Skin of body (tissue), 1 donor: ENCODE measurements at regions not wholly inside any gene's neighbourhood (a gene's known extent, or its start where the extent isn't known, plus 50 kb on each side); places are given as distances from the start of the nearest gene placed in this dataset.
"Not testable (repeated sequence)": the region's sequence is repeated elsewhere in the genome, so short reads cannot be mapped to it uniquely, and the experiment has no call there.

ENCODE experiments used
- DNase-seq: peaks from one replicate; lab custom pipeline; 2025; lab: John Stamatoyannopoulos, UW

DNA sequence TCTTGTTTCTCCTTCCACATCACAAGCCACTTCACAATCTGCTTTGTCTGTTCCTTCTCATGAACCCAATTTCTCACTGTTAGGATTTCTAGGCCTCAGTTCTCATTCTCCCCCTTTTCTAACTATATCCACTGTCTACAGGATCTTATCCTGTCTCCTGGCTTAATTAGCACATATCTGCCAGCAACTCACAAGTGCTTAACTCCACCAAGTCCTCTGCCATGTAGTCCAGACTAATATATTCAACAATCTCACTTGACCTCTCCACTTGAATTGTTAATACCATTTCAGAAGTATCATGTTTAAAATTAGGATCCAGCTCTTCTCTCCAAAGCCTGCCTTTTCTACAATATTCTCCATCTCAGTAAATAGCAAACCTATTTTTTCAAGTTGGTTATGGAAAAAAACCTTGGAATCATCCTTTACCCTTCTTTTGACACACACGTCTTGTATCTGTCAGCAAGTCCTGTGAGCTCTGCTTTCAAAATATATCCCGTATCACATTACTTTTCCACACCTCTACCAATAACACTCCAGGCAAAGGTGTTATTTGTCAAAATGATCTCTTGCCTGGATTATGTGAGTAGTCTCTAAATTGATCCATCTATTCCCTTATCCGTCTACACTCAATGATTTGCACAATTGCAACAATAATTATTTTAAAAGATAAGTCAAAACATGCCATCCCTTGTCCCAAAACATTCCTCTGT, 127.2 kb upstream of the SLIT2 start:
- DNase-seq: no peak

DNA sequence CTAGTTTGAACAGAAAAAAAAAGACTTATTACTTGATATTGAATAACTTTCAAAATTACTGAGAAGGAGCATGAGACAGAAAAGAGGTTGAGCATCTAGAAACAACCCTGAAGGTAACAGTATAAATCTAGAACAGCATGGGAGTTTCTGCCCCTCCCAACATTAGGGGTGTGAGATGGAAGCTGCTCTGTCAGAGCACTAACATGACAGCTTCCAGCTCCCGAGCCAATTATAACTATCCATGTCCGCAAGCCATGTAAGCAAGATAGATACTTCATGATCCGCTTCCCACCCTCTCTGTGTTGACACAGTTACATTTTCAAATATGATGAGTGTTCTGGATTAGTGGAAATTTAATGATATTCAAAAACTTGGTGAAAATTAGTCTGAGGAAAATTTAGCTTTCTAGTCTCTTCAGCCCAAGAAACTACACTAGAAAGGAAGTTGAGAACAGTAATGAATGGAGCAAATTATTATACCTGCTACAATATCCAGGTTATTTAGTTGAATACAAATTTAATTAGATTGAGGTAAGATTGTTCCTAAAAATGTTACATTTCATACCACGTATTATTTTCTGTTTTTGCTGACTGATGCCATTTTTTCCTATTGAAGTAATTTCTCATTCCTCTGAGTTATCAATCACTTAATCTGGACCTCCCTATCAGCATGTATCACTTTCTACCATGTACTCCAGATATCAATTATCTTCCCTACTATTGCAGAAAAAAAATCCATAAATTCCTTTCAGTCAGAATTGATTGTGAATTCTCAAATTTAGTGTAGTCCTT, 129.3 kb upstream of the SLIT2 start:
- DNase-seq: no peak

- no peak for DNase-seq
These were observed 132.6 kb upstream of the SLIT2 start for GRCh38 chr4:20119141-20119540.

DNA sequence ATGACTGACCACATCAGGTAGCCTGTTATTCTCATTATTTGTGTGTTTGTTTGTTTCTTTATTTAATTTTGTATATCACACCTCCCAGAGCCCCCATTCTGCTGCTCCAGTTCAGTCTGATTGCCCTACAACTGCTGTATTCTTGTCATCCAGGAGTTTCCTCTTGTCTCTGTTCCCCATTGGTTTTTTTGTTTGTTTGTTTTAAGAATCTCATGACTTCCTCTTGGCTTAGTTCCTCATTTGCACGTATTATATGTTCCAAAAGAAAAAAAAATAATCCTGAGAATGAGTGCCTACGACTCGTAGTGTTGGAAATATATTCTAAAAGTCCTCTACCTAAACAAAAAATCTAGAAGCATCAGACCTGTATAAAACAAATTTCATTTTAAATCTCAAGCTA, 142.3 kb upstream of the SLIT2 start:
- DNase-seq: no peak

GRCh38 chr4:20106921-20107320, 144.8 kb upstream of the SLIT2 start:
- DNase-seq: no peak

GRCh38 chr4:20101831-20102230, 149.9 kb upstream of the SLIT2 start:
- no peak for DNase-seq

DNA sequence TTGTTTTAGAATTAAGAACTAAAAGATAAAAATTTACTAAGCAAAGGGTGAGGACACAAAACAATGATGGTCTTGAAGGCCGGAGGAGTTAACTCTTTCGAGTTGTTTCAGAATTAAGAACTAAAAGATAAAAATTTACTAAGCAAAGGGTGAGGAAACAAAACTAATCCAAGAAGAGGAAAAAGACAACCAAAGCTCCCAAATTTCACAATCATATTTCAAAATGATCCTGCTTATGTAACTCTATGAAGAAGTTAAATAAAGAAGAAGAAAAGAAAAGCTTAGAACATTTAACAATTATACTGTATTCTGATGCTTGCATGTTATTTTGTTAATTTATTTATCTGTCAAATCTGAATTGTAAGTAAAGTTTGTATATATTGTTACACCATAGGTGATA, 154.8 kb upstream of the SLIT2 start:
- DNase-seq: no peak

DNA sequence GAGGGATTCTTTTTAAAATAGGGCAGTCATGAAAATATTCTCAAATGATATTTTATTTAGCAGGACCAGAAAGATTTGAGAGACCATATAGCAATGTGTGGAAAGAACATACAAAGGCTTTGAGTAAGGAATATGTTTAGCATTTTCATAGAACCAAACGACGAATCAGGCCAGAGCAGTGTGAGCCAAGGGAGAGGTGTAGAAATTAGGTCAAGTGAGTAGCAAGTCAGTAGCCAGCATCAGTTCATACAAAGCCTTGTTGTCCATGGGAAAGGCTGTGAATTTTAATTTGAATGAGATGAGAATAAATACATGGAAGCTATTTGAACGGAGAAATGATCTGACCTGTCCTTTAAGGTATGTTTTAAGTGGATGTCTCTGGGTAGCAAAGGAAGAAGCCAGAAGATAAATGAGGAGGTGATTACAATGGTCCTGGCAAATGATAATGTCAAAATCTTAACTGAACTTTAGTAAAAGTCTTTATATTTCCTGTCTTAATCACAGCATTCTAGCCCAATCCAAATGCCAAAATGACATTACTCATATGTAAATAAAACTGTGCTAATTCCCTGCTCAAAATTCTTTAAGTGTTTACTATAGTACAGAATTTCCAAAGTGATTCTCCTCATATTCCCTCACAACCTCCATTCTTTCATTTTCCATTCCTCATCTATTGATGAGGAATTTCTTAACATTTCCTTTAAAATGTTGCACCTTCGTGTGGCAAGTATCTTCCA, 155.7 kb upstream of the SLIT2 start:
- DNase-seq: no peak

DNA sequence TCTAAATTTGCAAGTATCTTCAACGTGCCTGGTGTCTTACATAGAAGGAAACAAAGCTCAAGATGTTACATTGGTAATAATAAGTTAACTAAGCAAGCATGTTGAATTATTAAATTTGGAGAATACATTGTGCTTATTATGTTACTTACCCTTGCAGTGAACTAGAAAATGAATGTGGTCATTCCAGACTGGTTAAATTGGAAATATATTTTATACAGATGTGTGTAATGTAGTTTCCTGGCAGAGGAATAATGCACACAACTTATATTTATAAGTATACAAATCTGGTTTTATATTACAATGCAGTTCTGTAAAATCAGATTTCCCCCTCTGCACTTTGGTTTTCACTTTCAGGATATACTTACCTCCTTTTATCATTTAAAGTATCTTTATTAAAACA, 159.9 kb upstream of the SLIT2 start:
- DNase-seq: no peak

- DNase-seq: no peak
These were observed 164.2 kb upstream of the SLIT2 start for GRCh38 chr4:20087522-20087911.

GRCh38 chr4:20086799-20087521, 164.7 kb upstream of the SLIT2 start:
- no peak for DNase-seq

- peak; percentile 43 for DNase-seq
These were observed 165.5 kb upstream of the SLIT2 start for GRCh38 chr4:20086067-20086798.

- no peak for DNase-seq
These were observed 166.1 kb upstream of the SLIT2 start for GRCh38 chr4:20085653-20086052.

- DNase-seq: no peak
These were observed 166.5 kb upstream of the SLIT2 start for GRCh38 chr4:20085156-20085555.

GRCh38 chr4:20084488-20084887, 167.2 kb upstream of the SLIT2 start:
- DNase-seq: no peak

- no peak for DNase-seq
These were observed 173.1 kb upstream of the SLIT2 start for GRCh38 chr4:20078644-20079043.

- no peak for DNase-seq
These were observed 176.3 kb upstream of the SLIT2 start for GRCh38 chr4:20075248-20075871.

DNA sequence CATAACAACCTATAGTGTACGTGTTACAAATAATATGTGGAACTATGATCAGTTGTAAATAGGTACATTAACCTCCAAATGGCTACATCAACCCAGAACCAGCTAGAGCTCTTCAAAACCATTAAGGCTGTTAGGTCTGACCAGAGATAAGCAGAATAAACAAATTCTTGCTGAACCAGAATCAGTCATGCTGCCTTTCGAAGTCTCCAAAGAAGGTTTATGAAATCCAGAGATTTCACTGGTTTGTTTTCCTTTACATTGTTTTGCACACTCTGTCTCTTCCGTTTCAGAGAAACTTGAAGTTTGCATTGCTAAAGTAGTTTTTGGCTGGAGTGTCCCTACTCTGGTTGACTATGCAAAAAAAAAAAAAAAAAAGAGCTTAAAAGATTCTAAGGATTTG, 177.3 kb upstream of the SLIT2 start:
- DNase-seq: no peak

DNA sequence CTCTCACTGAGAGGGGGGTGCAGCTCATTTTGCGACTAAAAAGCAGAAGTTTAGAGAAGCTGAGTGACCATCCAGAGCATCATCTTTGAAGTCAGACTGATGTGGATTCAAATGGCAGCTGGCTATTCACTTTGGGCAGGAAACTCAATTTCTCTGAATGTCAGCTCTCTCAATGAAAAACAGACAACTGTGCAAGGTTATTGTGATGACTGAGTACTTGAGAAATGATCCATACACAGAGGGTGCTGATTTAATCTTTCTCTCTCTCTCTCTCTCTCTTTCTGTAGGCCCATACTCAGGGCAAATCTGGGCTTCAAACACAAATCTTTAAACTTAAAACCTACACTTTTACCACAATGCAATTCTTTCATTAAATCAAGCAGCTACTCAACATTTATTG, 185.8 kb upstream of the SLIT2 start:
- no peak for DNase-seq

GRCh38 chr4:20062857-20063256, 188.8 kb upstream of the SLIT2 start:
- not testable (repeated sequence) for DNase-seq

GRCh38 chr4:20062054-20062453, 189.7 kb upstream of the SLIT2 start:
- DNase-seq: peak; percentile 30
